ENCODE measurements at regions not wholly inside any gene's neighbourhood (a gene's known extent, or its start where the extent isn't known, plus 50 kb on each side); places are given as distances from the start of the nearest gene placed in this dataset.

DNA sequence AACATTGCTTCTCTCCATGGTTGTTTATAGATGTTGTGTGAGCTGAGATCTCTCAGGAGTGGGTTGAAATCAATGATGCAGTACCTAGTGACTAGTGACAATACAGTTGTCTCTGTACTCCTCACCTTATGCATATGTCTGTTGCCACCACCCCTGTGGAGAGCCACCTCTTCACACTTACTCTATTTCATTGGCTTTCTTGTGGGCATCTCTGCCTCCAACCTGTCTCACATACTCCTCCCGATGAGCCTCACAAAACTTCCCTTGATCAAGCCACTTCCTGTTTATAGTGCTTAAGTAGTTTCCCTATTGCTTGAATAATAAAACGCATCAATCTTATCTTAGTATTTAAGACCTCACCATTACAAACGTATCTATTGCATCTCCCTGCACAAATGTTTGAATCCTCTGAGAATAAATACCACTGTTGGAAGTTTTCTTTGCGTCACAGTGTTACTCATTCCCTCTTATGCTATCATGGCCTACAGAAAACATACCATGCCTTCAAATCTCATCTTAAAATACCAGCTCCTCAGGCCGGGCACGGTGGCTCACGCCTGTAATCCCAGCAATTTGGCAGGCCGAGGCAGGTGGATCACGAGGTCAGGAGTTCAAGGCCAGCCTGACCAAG is 54.7 kb upstream of the GREM2 start:
- TF ChIP-seq, protein P1, sequence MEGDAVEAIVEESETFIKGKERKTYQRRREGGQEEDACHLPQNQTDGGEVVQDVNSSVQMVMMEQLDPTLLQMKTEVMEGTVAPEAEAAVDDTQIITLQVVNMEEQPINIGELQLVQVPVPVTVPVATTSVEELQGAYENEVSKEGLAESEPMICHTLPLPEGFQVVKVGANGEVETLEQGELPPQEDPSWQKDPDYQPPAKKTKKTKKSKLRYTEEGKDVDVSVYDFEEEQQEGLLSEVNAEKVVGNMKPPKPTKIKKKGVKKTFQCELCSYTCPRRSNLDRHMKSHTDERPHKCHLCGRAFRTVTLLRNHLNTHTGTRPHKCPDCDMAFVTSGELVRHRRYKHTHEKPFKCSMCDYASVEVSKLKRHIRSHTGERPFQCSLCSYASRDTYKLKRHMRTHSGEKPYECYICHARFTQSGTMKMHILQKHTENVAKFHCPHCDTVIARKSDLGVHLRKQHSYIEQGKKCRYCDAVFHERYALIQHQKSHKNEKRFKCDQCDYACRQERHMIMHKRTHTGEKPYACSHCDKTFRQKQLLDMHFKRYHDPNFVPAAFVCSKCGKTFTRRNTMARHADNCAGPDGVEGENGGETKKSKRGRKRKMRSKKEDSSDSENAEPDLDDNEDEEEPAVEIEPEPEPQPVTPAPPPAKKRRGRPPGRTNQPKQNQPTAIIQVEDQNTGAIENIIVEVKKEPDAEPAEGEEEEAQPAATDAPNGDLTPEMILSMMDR (IDR thresholded peaks at IDR 0.05; ENCODE audit: insufficient read depth, low read depth, low read length) = no peak
- no peak for TF ChIP-seq EZH2 (IDR thresholded peaks at IDR 0.05; ENCODE audit: insufficient read depth, low read length)

Data from astrocyte (in vitro differentiated cells and primary cell).